ENCODE measurements at regions not wholly inside any gene's neighbourhood (a gene's known extent, or its start where the extent isn't known, plus 50 kb on each side); places are given as distances from the start of the nearest gene placed in this dataset.

- H3K4me3 ChIP-seq = no peak overlapping the region
- no peak for DNase-seq (ENCODE audit: low read depth in 1 of 2, low spot score in 1 of 2)
- no peaks in the 10 kb centered on the region for H3K36me3 ChIP-seq
- no peak for TF ChIP-seq CTCF (IDR thresholded peaks at IDR 0.05; ENCODE audit: low read depth, low read length)
- no peak overlapping the region for H3K27ac ChIP-seq
- H3K27me3 ChIP-seq = peaks cover 6% of the 10 kb centered on the region
- no peaks in the 10 kb centered on the region for H3K9me3 ChIP-seq (ENCODE audit: low read depth)
- no peaks in the 10 kb centered on the region for H3K4me1 ChIP-seq (ENCODE audit: low read depth)
Observed at GRCh38 chr2:71897836-71898235, 249.8 kb downstream of the CYP26B1 start.

DNA sequence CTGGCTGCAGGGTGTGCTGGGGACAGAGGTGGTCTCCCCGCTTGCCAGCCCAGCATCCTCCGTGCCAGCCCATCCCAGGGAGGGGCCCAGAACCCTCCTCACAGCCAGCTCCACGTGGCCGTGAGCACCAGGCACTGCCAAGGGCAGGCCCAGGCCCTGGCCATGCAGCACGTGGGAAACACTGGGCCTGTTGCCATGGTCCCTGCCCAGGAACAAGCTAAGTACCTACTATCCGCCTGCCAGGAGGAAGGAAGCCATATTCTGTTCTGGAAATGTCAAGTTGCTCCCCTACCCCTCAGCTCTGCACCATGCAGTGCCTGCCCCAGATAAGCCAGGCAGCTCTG, 250.6 kb downstream of the CYP26B1 start:
- Histone ChIP-seq H3K27me3 (peaks cover 6% of the 10 kb centered on the region), H3K27ac (no peak overlapping the region), H3K36me3 (no peaks in the 10 kb centered on the region), H3K9me3 (ENCODE audit: low read depth) (no peaks in the 10 kb centered on the region), H3K4me3 (no peak overlapping the region), H3K4me1 (ENCODE audit: low read depth) (no peaks in the 10 kb centered on the region)
- no peak for TF ChIP-seq CTCF (IDR thresholded peaks at IDR 0.05; ENCODE audit: low read depth, low read length)
- DNase-seq (ENCODE audit: low read depth in 1 of 2, low spot score in 1 of 2) = no peak

DNA sequence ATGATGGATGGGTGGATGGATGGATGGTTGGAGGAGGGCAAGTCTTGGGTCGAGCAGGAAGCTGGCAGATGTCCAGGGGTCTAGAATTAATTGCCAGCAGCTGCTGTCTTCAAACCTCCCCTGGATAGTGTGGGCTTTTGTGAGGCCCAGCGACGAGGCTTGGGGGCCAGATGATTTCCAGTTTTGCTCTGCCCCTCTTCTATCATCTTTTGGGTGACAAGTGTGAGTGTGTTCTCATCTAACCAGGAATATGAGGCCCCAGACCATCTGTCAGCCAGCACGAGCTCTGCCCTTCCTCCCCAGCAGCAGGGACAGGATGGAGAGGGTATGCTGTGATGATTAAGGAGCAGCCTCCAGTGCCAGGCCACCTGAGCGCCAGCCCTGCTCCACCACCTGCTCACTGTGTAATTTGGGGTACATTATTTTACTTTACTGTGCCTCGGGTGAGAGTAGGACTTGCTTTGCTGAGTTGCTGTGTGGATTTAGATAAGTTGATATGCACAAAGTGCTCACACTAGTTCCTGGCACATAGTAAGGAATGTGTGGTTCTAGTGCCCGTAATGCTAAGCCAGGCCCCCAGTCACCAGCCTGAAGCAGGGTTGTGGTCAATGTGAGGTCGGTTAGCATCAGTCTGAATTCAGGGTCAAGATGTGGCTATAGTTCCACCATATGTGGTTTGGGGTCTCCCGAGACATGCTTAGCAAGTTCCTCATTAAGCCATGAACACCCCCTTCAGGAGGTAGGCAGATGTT, 251.1 kb downstream of the CYP26B1 start:
- Histone ChIP-seq H3K36me3 (no peaks in the 10 kb centered on the region), H3K4me1 (ENCODE audit: low read depth) (no peaks in the 10 kb centered on the region), H3K9me3 (ENCODE audit: low read depth) (no peaks in the 10 kb centered on the region), H3K27ac (no peak overlapping the region), H3K27me3 (peaks cover 6% of the 10 kb centered on the region), H3K4me3 (no peak overlapping the region)
- no peak for DNase-seq (ENCODE audit: low read depth in 1 of 2, low spot score in 1 of 2)
- TF ChIP-seq CTCF (IDR thresholded peaks at IDR 0.05; ENCODE audit: low read depth, low read length) = no peak

DNA sequence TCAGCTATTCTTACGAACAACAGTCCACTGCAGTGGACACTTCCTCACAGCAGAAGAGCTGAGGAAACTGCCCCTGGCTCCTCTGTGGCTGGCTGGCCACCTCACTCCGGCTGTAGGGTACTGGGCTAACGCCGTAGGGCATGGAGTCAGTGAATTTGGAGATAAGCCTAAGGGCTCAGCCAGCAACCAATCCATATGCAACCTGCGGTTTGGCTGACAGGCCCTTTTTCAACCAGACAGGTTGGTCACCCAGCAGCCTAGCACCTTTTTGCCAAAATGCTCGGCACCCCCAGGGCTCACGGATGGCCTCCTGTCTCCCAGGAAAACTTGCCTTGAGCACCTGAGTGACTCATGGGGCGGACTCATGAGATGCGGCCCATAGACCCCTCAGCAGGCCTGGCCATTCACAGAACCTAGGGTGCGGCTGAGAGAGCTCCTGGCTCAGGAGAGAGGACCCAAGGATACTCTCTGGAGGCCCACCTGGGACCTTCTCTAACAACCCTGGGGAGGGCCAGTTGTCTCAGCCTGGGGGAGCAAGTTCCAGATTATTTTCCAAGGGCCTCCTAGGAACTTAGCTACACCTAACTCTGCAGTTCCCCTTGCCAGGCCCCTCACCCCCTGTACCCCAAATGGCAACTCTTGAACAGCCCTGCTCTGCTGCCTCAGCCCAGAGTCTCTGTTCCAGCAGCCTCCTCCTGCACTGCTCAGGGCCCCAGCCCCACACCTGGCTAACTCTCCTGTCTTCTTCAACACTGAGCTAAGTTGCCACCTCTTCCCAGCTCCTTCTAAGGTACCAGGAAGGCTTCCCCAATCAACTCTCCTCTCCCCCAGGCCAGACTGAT, 252.1 kb downstream of the CYP26B1 start:
- H3K27ac ChIP-seq = no peak overlapping the region
- H3K9me3 ChIP-seq (ENCODE audit: low read depth) = no peaks in the 10 kb centered on the region
- H3K36me3 ChIP-seq = no peaks in the 10 kb centered on the region
- DNase-seq (ENCODE audit: low read depth in 1 of 2, low spot score in 1 of 2) = no peak
- no peaks in the 10 kb centered on the region for H3K4me1 ChIP-seq (ENCODE audit: low read depth)
- no peak for TF ChIP-seq CTCF (IDR thresholded peaks at IDR 0.05; ENCODE audit: low read depth, low read length)
- peaks cover 9% of the 10 kb centered on the region for H3K27me3 ChIP-seq
- no peak overlapping the region for H3K4me3 ChIP-seq

DNA sequence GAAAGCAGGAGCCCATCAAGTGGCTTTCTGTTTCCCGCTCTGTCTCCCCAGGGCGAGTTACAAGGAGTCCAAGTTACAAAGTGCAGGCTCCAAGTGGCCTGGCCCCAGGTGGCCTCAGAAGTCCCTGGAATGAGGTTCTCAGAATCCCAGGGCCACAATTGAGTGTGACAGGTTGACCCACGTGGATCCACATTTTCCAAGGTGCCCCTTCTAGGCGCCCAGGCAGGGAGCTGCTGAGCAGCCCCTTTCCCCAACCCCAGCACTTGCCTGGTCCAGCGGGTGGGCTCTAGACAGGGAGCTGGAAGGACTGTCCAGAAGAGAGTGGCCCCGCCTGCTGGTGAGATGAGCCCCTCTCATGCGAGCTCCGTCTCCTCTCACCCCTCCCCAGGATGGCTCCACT, 253.4 kb downstream of the CYP26B1 start:
- no peaks in the 10 kb centered on the region for H3K36me3 ChIP-seq
- no peak for DNase-seq (ENCODE audit: low read depth in 1 of 2, low spot score in 1 of 2)

More for the DNA sequence above, 253.4 kb downstream of the CYP26B1 start:
- Histone ChIP-seq H3K27ac (no peak overlapping the region), H3K4me3 (no peak overlapping the region), H3K4me1 (ENCODE audit: low read depth) (no peaks in the 10 kb centered on the region), H3K9me3 (ENCODE audit: low read depth) (no peaks in the 10 kb centered on the region), H3K27me3 (peaks cover 7% of the 10 kb centered on the region)
- no peak for TF ChIP-seq CTCF (IDR thresholded peaks at IDR 0.05; ENCODE audit: low read depth, low read length)
